Activated T-helper 2 cell treated with anti-CD3 and anti-CD28 coated beads, Interferon-gamma antibody, Interleukin-2, Interleukin-4, amounts not matched to agents 10 μg/mL and 5 μg/mL and 100 μg/mL, durations not matched to agents 14 hours and 24 hours and 36 hours (primary cell): ENCODE measurements at regions not wholly inside any gene's neighbourhood (a gene's known extent, or its start where the extent isn't known, plus 50 kb on each side); places are given as distances from the start of the nearest gene placed in this dataset.

Source experiments
- DNase-seq: peaks from one replicate; pipeline ENCODE4 v3.0.0; 2021; ENCODE audit warnings: low spot score
- H3K27ac Mint-ChIP-seq: one replicate; pipeline ENCODE4 v1.8.0; 2021; ENCODE audit warnings: mixed read lengths
- H3K27me3 Mint-ChIP-seq: one replicate; pipeline ENCODE4 v1.8.0; 2021; ENCODE audit warnings: low read depth, mixed read lengths
- H3K36me3 Mint-ChIP-seq: one replicate; pipeline ENCODE4 v1.8.0; 2021; ENCODE audit warnings: low read depth, mixed read lengths
- H3K4me1 Mint-ChIP-seq: one replicate; pipeline ENCODE4 v1.8.0; 2021; ENCODE audit warnings: low read depth, mixed read lengths
- H3K4me3 Mint-ChIP-seq: one replicate; pipeline ENCODE4 v1.8.0; 2021; ENCODE audit warnings: low read depth, mild to moderate bottlenecking, moderate library complexity, mixed read lengths
- H3K9me3 Mint-ChIP-seq: one replicate; pipeline ENCODE4 v1.8.0; 2021; ENCODE audit warnings: mixed read lengths
- intact Hi-C: fragments of 100-400 bp; cut with micrococcal nuclease; formaldehyde crosslinking; loops from one replicate; pipeline ENCODE4 v1.15.1; 2023

DNA sequence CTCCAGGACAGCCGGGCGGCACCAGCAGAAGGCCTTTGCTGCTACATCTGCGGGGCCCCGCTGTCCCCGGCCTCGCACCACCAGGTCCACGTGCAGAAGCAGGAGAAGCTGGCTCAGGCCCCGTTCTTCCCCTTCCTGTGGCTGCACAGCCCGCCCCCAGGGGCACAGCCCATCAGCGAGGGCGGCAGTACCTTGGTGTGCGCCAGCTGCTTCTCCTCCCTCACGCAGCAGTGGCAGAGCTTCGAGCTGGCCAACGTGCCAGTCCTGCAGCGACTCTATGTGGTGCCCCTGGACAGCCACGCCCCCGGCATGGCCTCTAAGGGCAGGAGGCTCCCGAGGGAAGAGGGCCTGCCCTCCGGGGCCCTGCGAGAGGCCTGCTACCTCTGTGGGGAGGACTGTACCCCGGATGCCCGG is 58.3 kb upstream of the CIBAR2 start:
- no peak for DNase-seq
- Mint-ChIP-seq H3K27me3 (peaks cover 60% of the 10 kb centered on the region), H3K9me3 (no peaks in the 10 kb centered on the region), H3K4me3 (no peak overlapping the region), H3K27ac (no peak overlapping the region), H3K36me3 (no peaks in the 10 kb centered on the region), H3K4me1 (no peaks in the 10 kb centered on the region)
- intact Hi-C loops = no loop called here

DNA sequence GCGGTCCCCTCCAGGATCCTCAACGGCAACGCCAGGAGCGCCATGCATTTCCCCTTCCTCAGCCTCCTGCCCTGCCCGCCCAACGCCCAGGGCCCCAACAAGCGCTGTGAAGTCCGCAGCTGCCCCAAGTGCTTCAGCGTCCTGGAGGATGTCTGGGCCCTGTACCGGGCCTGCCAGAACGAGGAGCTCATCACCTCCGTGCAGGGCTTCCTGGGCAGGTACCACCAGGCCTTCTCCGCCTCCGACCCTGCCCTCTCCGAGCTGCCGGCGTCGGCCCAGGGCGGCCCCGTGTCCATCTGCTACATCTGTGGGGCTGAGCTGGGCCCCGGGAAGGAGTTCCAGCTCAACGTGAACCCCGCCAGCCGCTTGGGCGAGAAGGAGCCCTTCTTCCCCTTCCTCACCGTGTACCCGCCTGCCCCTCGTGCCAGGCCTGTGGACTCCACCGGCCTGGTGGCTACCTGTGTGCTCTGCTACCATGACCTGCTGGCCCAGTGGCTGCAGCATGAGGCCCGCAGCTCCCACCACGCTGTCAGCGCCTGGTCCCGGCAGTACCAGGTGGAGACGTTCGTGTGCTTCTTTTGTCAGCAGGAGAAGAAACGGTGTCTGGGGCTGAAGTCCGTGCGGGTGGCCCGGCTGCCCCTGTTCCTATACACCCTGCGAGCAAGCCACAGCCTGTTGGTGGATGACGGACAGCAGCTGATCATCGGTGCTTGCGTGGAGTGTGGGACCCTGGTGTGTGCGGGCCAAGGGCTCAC is 58.9 kb upstream of the CIBAR2 start:
- intact Hi-C loops = no loop called here
- no peaks in the 10 kb centered on the region for H3K9me3 Mint-ChIP-seq
- peaks cover 62% of the 10 kb centered on the region for H3K27me3 Mint-ChIP-seq
- no peaks in the 10 kb centered on the region for H3K4me1 Mint-ChIP-seq
- no peak overlapping the region for H3K4me3 Mint-ChIP-seq
- H3K36me3 Mint-ChIP-seq = no peaks in the 10 kb centered on the region
- no peak overlapping the region for H3K27ac Mint-ChIP-seq
- DNase-seq = no peak

DNA sequence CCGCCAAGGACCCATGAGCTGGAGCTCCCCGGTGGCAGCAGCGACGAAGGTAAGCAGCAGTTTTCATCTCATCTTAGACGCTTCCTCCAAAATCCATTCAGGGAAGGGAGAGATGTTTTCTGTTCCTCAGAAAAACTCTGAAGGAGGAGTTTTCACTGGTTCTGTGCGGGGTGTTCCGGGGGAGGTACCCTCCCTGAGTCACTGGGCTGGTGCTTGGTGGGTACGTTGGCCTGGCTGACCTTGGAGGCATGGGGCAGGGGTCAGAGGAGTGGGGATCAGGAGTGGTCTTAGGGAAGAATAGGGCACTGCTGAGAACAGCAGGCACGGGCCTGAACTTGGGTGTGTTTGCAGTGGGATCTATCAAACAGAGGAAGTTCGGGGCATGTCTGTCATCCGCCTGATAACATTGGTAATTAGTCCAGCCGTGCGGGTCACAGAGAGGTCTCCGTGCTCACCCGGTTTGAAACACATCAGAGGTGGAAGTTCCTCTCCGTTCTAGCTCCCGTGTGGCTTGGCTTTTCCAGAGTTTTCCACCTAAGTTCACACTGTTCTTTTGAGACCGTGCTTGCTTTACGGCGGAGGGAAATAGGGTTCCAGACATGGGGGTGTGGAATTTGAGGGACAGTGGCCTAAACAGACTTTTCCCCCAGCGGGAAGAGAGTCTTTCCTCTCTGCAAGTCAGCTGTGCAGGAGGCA is 59.6 kb upstream of the CIBAR2 start:
- H3K9me3 Mint-ChIP-seq = no peaks in the 10 kb centered on the region
- H3K4me3 Mint-ChIP-seq = no peak overlapping the region
- H3K4me1 Mint-ChIP-seq = no peaks in the 10 kb centered on the region
- no peaks in the 10 kb centered on the region for H3K36me3 Mint-ChIP-seq
- intact Hi-C loops = no loop called here
- H3K27me3 Mint-ChIP-seq = peaks cover 58% of the 10 kb centered on the region
- DNase-seq = no peak
- no peak overlapping the region for H3K27ac Mint-ChIP-seq

DNA sequence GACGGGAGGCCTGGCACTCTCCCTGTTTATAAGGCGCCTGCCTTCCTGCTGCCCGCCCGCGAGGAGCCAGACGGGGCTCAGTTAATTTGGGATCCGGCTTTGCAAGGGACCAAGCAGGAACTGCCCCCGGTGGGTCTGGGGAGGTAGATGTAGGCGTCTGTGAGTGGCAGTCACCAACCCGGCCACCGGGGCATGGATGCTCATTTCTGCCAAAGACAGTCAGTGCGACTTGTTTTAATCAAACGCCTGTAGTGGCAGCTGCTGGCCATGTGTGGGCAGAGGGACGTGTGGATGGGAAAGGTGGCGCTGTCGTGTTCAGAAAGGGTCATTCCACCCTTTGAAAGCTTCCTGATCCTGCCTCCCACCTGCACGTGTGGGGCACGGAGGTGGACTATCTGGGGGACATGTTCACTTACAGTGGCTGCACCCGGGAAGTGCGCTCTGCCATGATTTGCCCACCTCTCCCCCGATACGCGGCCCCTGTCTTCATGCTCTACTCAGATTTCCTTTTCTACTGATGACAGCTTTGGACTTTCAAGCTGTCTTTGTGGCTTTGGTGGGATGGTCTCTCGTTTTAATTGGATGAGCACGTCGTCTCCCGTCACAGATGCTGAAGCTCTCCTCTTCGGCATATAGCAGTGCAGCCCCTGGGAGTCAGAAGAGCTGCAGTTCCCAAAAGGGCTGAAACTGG is 60.3 kb upstream of the CIBAR2 start:
- H3K9me3 Mint-ChIP-seq = no peaks in the 10 kb centered on the region
- H3K36me3 Mint-ChIP-seq = no peaks in the 10 kb centered on the region
- H3K4me1 Mint-ChIP-seq = no peaks in the 10 kb centered on the region
- H3K27me3 Mint-ChIP-seq = peaks cover 53% of the 10 kb centered on the region
- DNase-seq = no peak
- H3K27ac Mint-ChIP-seq = no peak overlapping the region
- H3K4me3 Mint-ChIP-seq = no peak overlapping the region
- intact Hi-C loops = no loop called here

DNA sequence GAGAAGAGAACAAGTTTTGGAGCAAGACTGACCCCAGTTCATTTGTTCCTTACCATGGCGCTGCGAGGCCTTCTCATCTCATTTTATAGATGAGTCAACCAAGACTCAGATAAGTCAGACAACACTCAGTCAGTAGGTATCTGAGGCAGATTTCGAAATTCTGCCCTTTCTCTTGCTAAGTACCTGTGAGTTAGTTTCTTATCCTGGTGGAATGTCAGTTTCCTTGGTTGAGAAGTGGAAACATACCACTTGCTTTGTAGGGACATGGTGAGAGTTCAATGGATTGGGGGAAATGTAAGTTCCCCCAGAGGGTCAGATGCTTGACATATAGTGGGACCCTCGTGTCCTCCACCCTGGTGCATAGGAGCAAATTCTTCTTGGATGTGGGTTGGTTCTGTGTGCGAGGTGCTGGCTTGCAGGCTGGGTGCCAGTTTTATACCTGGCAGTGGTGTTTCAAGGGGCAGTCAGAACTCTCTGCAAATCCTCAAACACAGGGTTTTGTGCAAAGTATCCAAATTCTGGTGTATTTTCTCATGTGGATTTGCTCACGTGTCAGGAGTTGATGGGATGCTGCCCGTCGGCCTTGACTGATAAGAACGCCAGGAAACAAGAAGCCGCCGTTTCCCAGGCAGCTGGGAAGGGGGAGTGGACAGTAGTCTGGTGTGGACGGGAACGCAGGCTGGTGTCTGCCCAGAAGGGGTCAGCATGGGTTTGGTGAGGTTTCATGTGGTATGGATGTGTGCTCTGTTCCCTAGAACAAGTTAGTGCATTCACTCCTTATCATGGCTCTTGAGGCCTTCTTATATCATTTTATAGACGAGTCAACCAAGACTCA is 61.1 kb upstream of the CIBAR2 start:
- Mint-ChIP-seq H3K9me3 (no peaks in the 10 kb centered on the region), H3K27ac (no peak overlapping the region), H3K4me3 (no peak overlapping the region), H3K36me3 (no peaks in the 10 kb centered on the region), H3K4me1 (no peaks in the 10 kb centered on the region), H3K27me3 (peaks cover 46% of the 10 kb centered on the region)
- DNase-seq = no peak
- intact Hi-C loops = no loop called here

DNA sequence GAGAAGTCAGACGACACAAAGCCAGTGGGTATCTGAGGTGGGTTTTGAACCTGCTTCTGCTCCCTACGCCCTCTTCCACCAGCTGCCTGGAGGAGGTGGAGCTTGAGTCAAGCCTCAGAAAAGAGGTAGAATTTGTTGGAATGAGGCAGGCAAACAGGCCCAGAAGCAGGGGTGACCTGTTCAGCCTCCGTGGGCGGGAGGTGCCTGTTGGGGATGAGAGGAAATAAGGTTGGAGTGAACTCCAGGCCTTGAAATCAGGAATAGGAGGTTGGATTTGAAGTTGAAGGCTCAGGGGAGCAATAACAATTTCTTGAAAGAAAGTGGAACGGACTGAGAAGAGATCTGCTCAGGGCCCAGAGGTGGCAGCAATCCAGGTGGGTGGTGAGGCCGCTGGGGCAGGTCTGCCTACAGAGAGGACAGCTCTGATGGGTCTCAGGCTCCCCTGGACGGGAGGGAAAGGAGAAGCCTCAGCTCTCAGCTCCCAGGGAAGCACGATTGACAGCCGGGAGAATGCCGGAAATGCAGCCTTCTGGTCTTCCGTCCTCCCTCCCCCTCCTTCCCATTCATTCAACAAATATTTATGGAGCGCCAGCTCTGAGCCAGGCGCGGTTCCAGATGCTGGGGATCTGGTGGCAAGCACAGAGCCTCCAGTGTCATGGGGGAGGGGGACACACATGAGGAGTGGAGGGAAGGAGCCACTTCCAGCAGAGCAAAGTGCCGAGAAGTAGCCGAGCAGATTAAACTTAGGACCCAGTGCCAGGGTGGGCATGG is 61.9 kb upstream of the CIBAR2 start:
- no peaks in the 10 kb centered on the region for H3K4me1 Mint-ChIP-seq
- no peaks in the 10 kb centered on the region for H3K9me3 Mint-ChIP-seq
- H3K4me3 Mint-ChIP-seq = no peak overlapping the region
- no peak for DNase-seq
- no peak overlapping the region for H3K27ac Mint-ChIP-seq
- H3K36me3 Mint-ChIP-seq = no peaks in the 10 kb centered on the region
- H3K27me3 Mint-ChIP-seq = peaks cover 41% of the 10 kb centered on the region
- intact Hi-C loops = no loop called here

DNA sequence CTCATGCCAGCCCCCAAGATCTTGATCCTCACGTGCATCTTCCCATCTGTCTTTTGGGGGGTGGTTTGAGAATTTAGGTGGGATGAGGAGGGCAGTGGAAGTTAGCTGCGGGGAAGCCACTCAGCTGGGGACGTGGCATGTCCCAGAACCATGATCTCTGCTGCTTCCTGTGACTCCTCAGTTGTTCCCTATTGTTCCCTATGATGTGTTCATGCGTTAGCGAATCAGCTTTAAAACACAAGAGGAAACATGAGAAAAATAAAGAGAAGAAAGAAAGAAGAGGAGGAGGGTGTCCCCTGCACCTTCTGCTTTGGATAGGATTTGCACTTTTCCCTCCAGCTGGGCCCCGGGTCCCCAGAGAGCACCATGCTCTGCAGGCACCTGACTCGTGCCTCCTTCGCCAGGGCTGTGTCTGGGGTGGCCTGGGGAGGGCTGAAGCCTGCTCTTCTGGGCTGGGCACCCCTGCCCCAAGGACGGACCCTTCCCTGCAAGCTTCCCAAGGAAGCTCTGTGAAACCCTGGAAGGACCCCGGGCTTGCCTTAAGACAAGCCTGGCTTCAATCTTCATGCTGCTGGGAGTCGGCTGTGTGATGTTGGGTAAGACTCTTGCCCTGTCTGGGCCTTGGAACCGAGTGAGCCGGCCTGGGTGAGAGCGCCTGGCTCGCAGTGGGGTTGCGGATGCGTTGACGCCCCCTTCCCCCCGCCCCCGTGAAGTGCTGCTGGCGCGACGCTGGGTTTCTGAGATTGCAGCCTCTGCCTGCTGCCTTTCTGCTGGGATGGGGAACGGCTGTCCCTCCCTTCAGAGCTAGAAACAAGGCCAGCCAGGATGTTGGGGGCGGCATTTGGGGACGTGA is 62.8 kb upstream of the CIBAR2 start:
- H3K4me1 Mint-ChIP-seq = no peaks in the 10 kb centered on the region

DNA sequence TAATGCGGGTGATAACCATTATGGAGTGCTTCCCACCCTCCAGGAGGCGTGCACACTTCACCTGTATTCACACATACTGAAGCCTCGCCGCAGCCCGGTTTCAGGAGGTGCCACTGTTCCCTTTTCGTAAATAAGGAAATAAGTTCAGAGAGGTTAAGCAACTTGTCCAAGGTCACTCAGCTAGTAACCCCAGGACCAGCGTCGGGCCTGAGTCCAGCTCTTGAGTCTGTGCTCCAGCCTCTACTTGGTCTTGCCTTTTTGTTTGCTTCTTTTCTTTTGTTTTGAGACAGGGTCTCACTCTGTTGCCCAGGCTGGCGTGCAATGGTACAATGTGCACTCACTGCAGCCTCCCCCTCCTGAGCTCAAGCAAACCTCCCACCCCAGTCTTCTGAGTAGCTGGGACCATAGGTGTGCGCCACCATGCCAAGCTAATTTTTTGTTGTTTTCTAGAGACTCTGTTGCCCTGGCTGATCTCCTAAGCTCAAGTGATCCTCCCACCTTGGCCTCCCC is 63.5 kb upstream of the CIBAR2 start:
- peaks cover 39% of the 10 kb centered on the region for H3K27me3 Mint-ChIP-seq
- H3K9me3 Mint-ChIP-seq = no peaks in the 10 kb centered on the region
- DNase-seq = no peak
- H3K4me1 Mint-ChIP-seq = no peaks in the 10 kb centered on the region
- no peak overlapping the region for H3K27ac Mint-ChIP-seq
- no peak overlapping the region for H3K4me3 Mint-ChIP-seq
- intact Hi-C loops = no loop called here
- no peaks in the 10 kb centered on the region for H3K36me3 Mint-ChIP-seq

More for the DNA sequence above, 62.8 kb upstream of the CIBAR2 start:
- H3K9me3 Mint-ChIP-seq = no peaks in the 10 kb centered on the region
- peaks cover 41% of the 10 kb centered on the region for H3K27me3 Mint-ChIP-seq
- no peaks in the 10 kb centered on the region for H3K36me3 Mint-ChIP-seq
- H3K27ac Mint-ChIP-seq = no peak overlapping the region
- DNase-seq = no peak
- intact Hi-C loops = no loop called here
- no peak overlapping the region for H3K4me3 Mint-ChIP-seq

DNA sequence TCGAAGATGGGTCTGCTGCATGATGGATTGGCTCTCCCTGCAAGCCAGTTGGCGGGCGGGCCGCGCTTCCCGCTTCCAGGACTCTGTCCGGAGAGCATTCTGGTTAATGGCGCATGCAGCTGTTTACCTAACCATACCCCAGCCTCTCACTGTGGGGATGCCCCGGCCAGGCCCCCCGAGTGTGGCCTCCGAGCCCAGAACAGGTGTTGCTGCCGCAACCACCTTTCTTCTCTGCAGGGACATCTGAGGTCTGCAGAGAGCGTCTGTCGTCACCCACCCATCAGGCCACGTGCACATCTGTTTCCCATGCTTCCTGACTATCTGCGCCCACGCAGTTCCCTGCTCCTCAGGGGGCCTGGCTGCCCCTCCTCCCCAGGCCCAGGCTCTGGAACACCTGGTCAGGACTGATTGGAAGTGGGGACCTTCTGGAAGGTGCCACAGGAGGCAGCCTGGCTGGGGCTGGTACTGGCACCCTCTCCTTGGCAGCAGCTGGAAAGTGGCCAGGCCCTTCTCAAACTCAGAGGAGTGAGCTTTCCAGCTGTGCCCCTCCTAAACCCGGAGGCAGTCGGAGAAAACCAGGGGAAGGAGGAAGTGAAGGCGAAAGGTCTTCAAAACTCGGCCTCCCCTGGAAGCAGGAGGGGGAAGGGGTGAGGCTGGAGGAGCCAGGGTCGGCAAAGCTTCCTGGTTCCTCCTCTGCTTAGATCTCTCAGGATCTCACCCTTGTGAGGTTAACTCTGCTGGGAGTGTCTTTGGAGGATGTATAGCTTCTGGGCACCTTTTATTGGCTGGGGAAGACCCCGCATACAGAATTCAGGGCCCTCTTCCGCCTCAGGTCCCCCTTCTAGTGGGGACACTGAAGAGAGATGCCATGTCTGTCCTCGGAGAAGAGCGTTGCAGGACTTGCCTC is 64.5 kb upstream of the CIBAR2 start:
- no peak overlapping the region for H3K27ac Mint-ChIP-seq
- H3K27me3 Mint-ChIP-seq = peaks cover 33% of the 10 kb centered on the region
- no peak overlapping the region for H3K4me3 Mint-ChIP-seq
- intact Hi-C loops = no loop called here
- H3K36me3 Mint-ChIP-seq = no peaks in the 10 kb centered on the region
- no peaks in the 10 kb centered on the region for H3K4me1 Mint-ChIP-seq
- no peak for DNase-seq
- no peaks in the 10 kb centered on the region for H3K9me3 Mint-ChIP-seq

DNA sequence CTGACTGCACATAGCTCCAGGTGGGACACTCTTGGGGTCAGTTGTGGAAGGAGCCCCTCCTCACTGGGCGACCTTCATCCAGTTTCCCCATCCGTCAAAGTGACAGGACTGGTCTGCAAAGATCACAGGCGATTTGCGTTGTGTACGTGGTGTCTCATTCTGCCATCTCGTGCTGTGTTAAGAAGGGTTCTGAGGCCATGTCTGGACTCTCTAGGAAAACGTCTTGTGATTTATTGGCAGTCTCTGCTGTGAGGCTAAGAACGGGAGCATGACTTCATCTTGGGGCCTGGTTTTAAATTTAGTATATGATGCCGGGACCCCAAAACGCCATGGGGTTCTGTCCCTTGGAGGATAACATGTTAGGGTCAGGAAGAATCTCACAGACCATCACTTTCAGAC is 65.2 kb upstream of the CIBAR2 start:
- no peak overlapping the region for H3K27ac Mint-ChIP-seq
- DNase-seq = no peak
- no peaks in the 10 kb centered on the region for H3K36me3 Mint-ChIP-seq
- H3K27me3 Mint-ChIP-seq = peaks cover 26% of the 10 kb centered on the region
- no peaks in the 10 kb centered on the region for H3K9me3 Mint-ChIP-seq
- H3K4me1 Mint-ChIP-seq = no peaks in the 10 kb centered on the region
- no peak overlapping the region for H3K4me3 Mint-ChIP-seq
- intact Hi-C loops = no loop called here
